K562 (cell line): ENCODE measurements at regions not wholly inside any gene's neighbourhood (a gene's known extent, or its start where the extent isn't known, plus 50 kb on each side); places are given as distances from the start of the nearest gene placed in this dataset.

Experiments
- ATAC-seq: fragments of 200-7000 bp; cut with Tn5 transposase; 3 replicates; pipeline ENCODE4 v1.9.1; 2020; ENCODE audit warnings: moderate library complexity
- BruUV-seq: library from RNA; stranded (reverse); fragments of 400-500 nt; replicated peaks from 2 replicates; lab custom pipeline; 2021; lab: Mats Ljungman, UMichigan
- CTCF ChIA-PET: fragments of 300-600 bp; formaldehyde crosslinking; extraction: SDS; loops from one replicate; lab custom pipeline; 2021; ENCODE audit warnings: low intra/inter-chr PET ratio; lab: Yijun Ruan, JAX
- POLR2A ChIA-PET: fragments of 300-600, 350-650 bp; sonication (Branson Sonifier 250); formaldehyde crosslinking; extraction: SDS; loops from one replicate; lab custom pipeline; 2021; ENCODE audit warnings: antibody characterized with exemption, inconsistent platforms; lab: Yijun Ruan, JAX
- DNase-seq, 4 experiments: peaks; one replicate each; pipeline versions ENCODE4 v3.0.0 to v3.0.0-alpha.2; 2011 to 2018; ENCODE audit warnings: low spot score in 3 of 4, mixed read lengths in 3 of 4; ENCODE audit errors: extremely low read depth in 1 of 4
- FAIRE-seq: peaks from 2 replicates; lab custom pipeline; 2011; peaks lifted over from hg19 to GRCh38; lab: Jason Lieb, UNC
- H2AFZ ChIP-seq: 2 replicates; pipeline ENCODE4 v1.6.0; 2011; ENCODE audit warnings: low read depth, low read length, control low read depth, inconsistent platforms
- H3K27ac ChIP-seq: fragments of 200-600 bp; 3 replicates; pipeline ENCODE4 v1.8.0; 2011; ENCODE audit warnings: low read depth, mild to moderate bottlenecking, control low read depth, inconsistent platforms, low read length, moderate library complexity, mixed read lengths; ENCODE audit errors: extremely low read depth
- H3K27me3 ChIP-seq, 2 experiments: fragments of 300-600 bp in 1 of 2; 2 replicates in 1 of 2; 3 replicates in 1 of 2; pipeline versions ENCODE4 v1.6.0 to v1.8.0; 2011; ENCODE audit warnings: inconsistent platforms in 2 of 2, low read length in 2 of 2, mild to moderate bottlenecking in 1 of 2, mixed read lengths in 1 of 2, moderate library complexity in 1 of 2; ENCODE audit not compliant: control insufficient read depth in 2 of 2, insufficient read depth in 2 of 2
- H3K36me3 ChIP-seq: fragments of 300-600 bp; 3 replicates; pipeline ENCODE4 v1.8.0; 2011; ENCODE audit warnings: mild to moderate bottlenecking, low read length, inconsistent platforms; ENCODE audit not compliant: control insufficient read depth, insufficient read depth
- H3K4me1 ChIP-seq, 2 experiments: fragments of 200-600 bp in 1 of 2; replicated peaks in 1 of 2; 2 replicates in 1 of 2; 3 replicates in 1 of 2; pipeline versions ENCODE4 v1.5.1 to v1.8.0; 2011; ENCODE audit warnings: inconsistent platforms in 2 of 2, low read length in 2 of 2, mild to moderate bottlenecking in 1 of 2, mixed read lengths in 1 of 2, moderate library complexity in 1 of 2; ENCODE audit not compliant: control insufficient read depth in 2 of 2, insufficient read depth in 2 of 2
- H3K4me2 ChIP-seq: 2 replicates; pipeline ENCODE4 v1.6.1; 2011; ENCODE audit warnings: low read length, control low read depth, inconsistent platforms, mixed read lengths; ENCODE audit not compliant: insufficient read depth
- H3K4me3 ChIP-seq: fragments of 200-600 bp; sonication (generic), shearing (Covaris generic); 2 replicates; pipeline ENCODE4 v1.5.1; 2016; ENCODE audit warnings: control low read depth, inconsistent platforms
- H3K79me2 ChIP-seq: fragments of 200-600 bp; 3 replicates; pipeline ENCODE4 v1.8.0; 2011; ENCODE audit warnings: low read length, inconsistent platforms; ENCODE audit not compliant: control insufficient read depth, insufficient read depth
- H3K9ac ChIP-seq, 2 experiments: 2 replicates each; pipeline versions ENCODE4 v1.6.0 to v1.6.1; 2011; ENCODE audit warnings: low read depth in 2 of 2, low read length in 2 of 2, control low read depth in 1 of 2, inconsistent platforms in 1 of 2, mild to moderate bottlenecking in 1 of 2, mixed read lengths in 1 of 2; ENCODE audit not compliant: insufficient read depth in 1 of 2
- H3K9me1 ChIP-seq: one replicate; pipeline ENCODE4 v1.6.0; 2011; ENCODE audit warnings: inconsistent platforms, mild to moderate bottlenecking, low read length, moderate library complexity; ENCODE audit not compliant: control insufficient read depth, insufficient read depth
- H3K9me3 ChIP-seq: replicated peaks from 2 replicates; pipeline ENCODE4 v1.5.1; 2011; ENCODE audit warnings: low read depth, low read length, inconsistent platforms; ENCODE audit not compliant: control insufficient read depth, insufficient read depth
- H4K20me1 ChIP-seq: replicated peaks from 2 replicates; pipeline ENCODE4 v1.6.1; 2011; ENCODE audit warnings: low read length, inconsistent platforms, mixed read lengths; ENCODE audit not compliant: control insufficient read depth, insufficient read depth
- CEBPB ChIP-seq: fragments of 450-650 bp; IDR thresholded peaks from 2 replicates; pipeline ENCODE4 v1.6.1; 2016; ENCODE audit warnings: missing genetic modification characterization, missing compliant biosample characterization
- EP400 ChIP-seq: fragments of 450-650 bp; IDR thresholded peaks from 2 replicates; pipeline ENCODE4 v1.6.1; 2017; ENCODE audit warnings: antibody characterized with exemption, mild to moderate bottlenecking, moderate library complexity
- GATAD2B ChIP-seq: fragments of 450-650 bp; IDR thresholded peaks from 2 replicates; pipeline ENCODE4 v1.6.1; 2017; ENCODE audit warnings: mild to moderate bottlenecking, borderline replicate concordance
- ZNF263 ChIP-seq: sonication (generic); formaldehyde crosslinking; IDR thresholded peaks from 2 replicates; pipeline ENCODE4 v1.8.0; 2022; ENCODE audit warnings: mild to moderate bottlenecking, missing genetic modification reagents, borderline replicate concordance
- WGBS: fragments of 100-300 bp; shearing (Covaris generic); methylation state at CpG from one replicate; pipeline ENCODE4 v1.1.6; 2016; ENCODE audit warnings: low coverage, mixed read lengths; ENCODE audit not compliant: insufficient coverage; ENCODE audit errors: missing lambda C conversion rate; 5-methylcytosine and 5-hydroxymethylcytosine counted together
- in situ Hi-C: fragments of 300-500 bp; cut with MboI; formaldehyde crosslinking; loops from 4 replicates; pipeline ENCODE4 v1.15.0; 2018; ENCODE audit warnings: inconsistent platforms, mixed read lengths
- intact Hi-C: fragments of 100-400 bp; cut with micrococcal nuclease; formaldehyde crosslinking; loops from 2 replicates; pipeline ENCODE4 v1.14.2; 2022

- Histone ChIP-seq H3K4me2 (no peak overlapping the region), H3K4me1 (no peaks in the 10 kb centered on the region; a peak in 1 of 5 replicates), H3K9me1 (no peaks in the 10 kb centered on the region), H3K27ac (no peak overlapping the region), H3K36me3 (no peaks in the 10 kb centered on the region), H3K79me2 (no peaks in the 10 kb centered on the region), H3K9ac (no peak overlapping the region), H4K20me1 (no peaks in the 10 kb centered on the region), H3K4me3 (no peak overlapping the region), H3K9me3 (no peaks in the 10 kb centered on the region), H3K27me3 (peaks cover 17 to 22% of the 10 kb centered on the region in 2 experiments; a peak in 4 of 5 replicates), H2AFZ (no peak overlapping the region)
- peak; percentile 45; the same call in 1 of the 2 replicates for TF ChIP-seq CEBPB
- TF ChIP-seq GATAD2B = no peak
- DNase-seq = no peak
- ChIA-PET CTCF (no interaction called here), POLR2A (no interaction called here)
- BruUV-seq = no TSS peak
- intact Hi-C loops = no loop called here
- 2% methylated on average over 5 of the region's 5 CpGs for WGBS
- in situ Hi-C loops = no loop called here
- no peak for ATAC-seq
- FAIRE-seq = no peak
Measured at GRCh38 chr10:34931216-34931615, 116.1 kb upstream of the PARD3 start.

- no peaks in the 10 kb centered on the region for H3K9me1 ChIP-seq
- H3K4me3 ChIP-seq = no peak overlapping the region
- no peaks in the 10 kb centered on the region for H3K4me1 ChIP-seq
- DNase-seq (no peak), FAIRE-seq (no peak), ATAC-seq (no peak)
- 0% methylated on average over 4 of the region's 5 CpGs for WGBS
- H3K27ac ChIP-seq = no peak overlapping the region
- POLR2A ChIA-PET = interaction anchor here (0.5 kb wide), 1 partner anchor 106 kb away, joined by 3 read pairs; no protein-coding TSS in a partner anchor
- CTCF ChIA-PET = no interaction called here
- TF ChIP-seq EP400 = no peak
- TF ChIP-seq ZNF263 (CRISPR knock-in tag) = peak; percentile 31; the same call in 1 of the 2 replicates
- no peak overlapping the region for H3K9ac ChIP-seq
- H3K79me2 ChIP-seq = no peaks in the 10 kb centered on the region
- in situ Hi-C loops (no loop called here), intact Hi-C loops (no loop called here)
- no TSS peak for BruUV-seq
- H3K36me3 ChIP-seq = no peaks in the 10 kb centered on the region
- H2AFZ ChIP-seq = no peak overlapping the region
- H3K27me3 ChIP-seq = peaks cover 8 to 26% of the 10 kb centered on the region in 2 experiments; a peak in 4 of 5 replicates
- no peaks in the 10 kb centered on the region for H4K20me1 ChIP-seq
- no peak overlapping the region for H3K4me2 ChIP-seq
- 0 out of 2 replicates have a peak, but pooled peaks cover 5% of the 10 kb centered on the region for H3K9me3 ChIP-seq
Measured at GRCh38 chr10:34922138-34922537, 107.0 kb upstream of the PARD3 start.
